Stimulated activated CD4-positive, alpha-beta T cell treated with anti-CD3 and anti-CD28 coated beads, Interleukin-1b, Interleukin-23, amount 100 ng/mL, for 4 hours (primary cell): ENCODE measurements at regions not wholly inside any gene's neighbourhood (a gene's known extent, or its start where the extent isn't known, plus 50 kb on each side); places are given as distances from the start of the nearest gene placed in this dataset.
"Not testable (repeated sequence)": the region's sequence is repeated elsewhere in the genome, so short reads cannot be mapped to it uniquely, and the experiment has no call there.

Source experiments
- DNase-seq, 2 donors: peaks; one replicate each; pipeline ENCODE4 v3.0.0-alpha.2; 2020; ENCODE audit warnings: low read depth in 2 of 2

- no peak for DNase-seq
These were observed 313.3 kb upstream of the CCL2 start for GRCh38 chr17:33941744-33942143.

- DNase-seq, result no peak
These were observed 312.7 kb upstream of the CCL2 start for GRCh38 chr17:33942414-33942813.

- DNase-seq, result no peak
These were observed 310.7 kb upstream of the CCL2 start for GRCh38 chr17:33944412-33944811.

GRCh38 chr17:33944826-33945225, 310.3 kb upstream of the CCL2 start:
- DNase-seq, result no peak

- DNase-seq, result no peak
These were observed 309.2 kb upstream of the CCL2 start for GRCh38 chr17:33945646-33946546.

GRCh38 chr17:33947762-33948161, 307.3 kb upstream of the CCL2 start:
- no peak for DNase-seq

- DNase-seq, result no peak
These were observed 306.8 kb upstream of the CCL2 start for GRCh38 chr17:33948309-33948708.

- no peak for DNase-seq
These were observed 306.0 kb upstream of the CCL2 start for GRCh38 chr17:33949100-33949499.

- DNase-seq, result no peak
These were observed 305.0 kb upstream of the CCL2 start for GRCh38 chr17:33950061-33950460.

GRCh38 chr17:33952425-33952824, 302.7 kb upstream of the CCL2 start:
- no peak for DNase-seq

- DNase-seq, result no peak
These were observed 300.5 kb upstream of the CCL2 start for GRCh38 chr17:33954597-33954996.

GRCh38 chr17:33955461-33955860, 299.6 kb upstream of the CCL2 start:
- DNase-seq, result no peak

- not testable (repeated sequence) for DNase-seq
These were observed 296.0 kb upstream of the CCL2 start for GRCh38 chr17:33959098-33959497.

- no peak for DNase-seq
These were observed 292.0 kb upstream of the CCL2 start for GRCh38 chr17:33962857-33963655.

- no peak for DNase-seq
These were observed 290.6 kb upstream of the CCL2 start for GRCh38 chr17:33964344-33964979.

- DNase-seq, result no peak
These were observed 288.6 kb upstream of the CCL2 start for GRCh38 chr17:33966410-33967059.

GRCh38 chr17:33967608-33968349, 287.3 kb upstream of the CCL2 start:
- no peak for DNase-seq

- no peak for DNase-seq
These were observed 286.6 kb upstream of the CCL2 start for GRCh38 chr17:33968350-33969044.

GRCh38 chr17:33970279-33970678, 284.8 kb upstream of the CCL2 start:
- no peak for DNase-seq

- DNase-seq, result no peak
These were observed 282.3 kb upstream of the CCL2 start for GRCh38 chr17:33972763-33973162.

- no peak for DNase-seq
These were observed 281.6 kb upstream of the CCL2 start for GRCh38 chr17:33973491-33973890.
